Right forelimb (tissue), 1 donor: ENCODE measurements at regions not wholly inside any gene's neighbourhood (a gene's known extent, or its start where the extent isn't known, plus 50 kb on each side); places are given as distances from the start of the nearest gene placed in this dataset.
"Not testable (repeated sequence)": the region's sequence is repeated elsewhere in the genome, so short reads cannot be mapped to it uniquely, and the experiment has no call there.

Experiments used
- DNase-seq: peaks from one replicate; pipeline ENCODE4 v3.0.0-alpha.2; 2018

DNA sequence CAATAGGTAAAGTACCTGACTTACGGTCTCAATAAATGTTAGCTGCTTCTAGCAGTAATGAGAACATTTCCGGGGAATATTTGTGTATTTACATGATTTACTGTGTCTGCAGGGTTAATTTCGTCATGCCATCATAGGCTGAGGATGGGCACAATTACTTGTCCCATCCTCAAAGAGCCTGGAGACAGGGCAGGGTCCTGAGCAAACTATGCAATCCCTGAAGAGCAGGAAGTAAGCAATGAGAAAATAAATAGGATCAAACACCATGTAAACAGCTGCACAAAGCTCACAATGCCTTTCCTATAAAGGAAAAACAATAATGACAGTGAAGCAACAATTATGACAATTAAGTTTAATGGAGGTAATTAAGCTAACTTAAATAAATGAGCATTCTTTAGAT lies 114.6 kb upstream of the FOXQ1 start:
- DNase-seq = no peak

GRCh38 chr6:1191141-1191630 lies 120.7 kb upstream of the FOXQ1 start:
- DNase-seq = no peak

DNA sequence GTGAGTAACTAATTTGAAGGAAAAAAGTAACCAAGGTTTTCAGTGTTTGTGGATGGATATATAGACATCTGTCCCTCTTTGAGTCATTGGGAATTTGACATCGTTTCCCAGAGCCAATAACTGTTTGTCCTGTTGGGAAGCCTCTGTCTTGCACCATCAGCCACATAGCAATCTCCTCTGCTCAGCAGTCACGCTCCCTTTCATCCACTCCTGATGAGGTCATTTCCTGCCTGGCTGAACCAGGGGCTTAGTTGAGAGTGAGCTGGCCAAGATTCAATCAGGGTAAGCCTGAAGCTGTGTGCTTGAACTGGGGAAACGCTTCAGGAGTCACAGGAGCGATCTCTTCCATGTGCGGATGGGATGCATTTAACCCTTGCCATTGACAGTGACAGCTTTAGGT lies 121.5 kb upstream of the FOXQ1 start:
- DNase-seq = no peak

GRCh38 chr6:1188199-1188598 lies 123.7 kb upstream of the FOXQ1 start:
- DNase-seq = no peak

- no peak for DNase-seq
Observed at GRCh38 chr6:1187293-1188131, 124.4 kb upstream of the FOXQ1 start.

- DNase-seq = no peak
Observed at GRCh38 chr6:1184318-1184717, 127.6 kb upstream of the FOXQ1 start.

- no peak for DNase-seq
Observed at GRCh38 chr6:1182722-1183521, 129.0 kb upstream of the FOXQ1 start.

- DNase-seq = no peak
Observed at GRCh38 chr6:1181939-1182605, 129.8 kb upstream of the FOXQ1 start.

DNA sequence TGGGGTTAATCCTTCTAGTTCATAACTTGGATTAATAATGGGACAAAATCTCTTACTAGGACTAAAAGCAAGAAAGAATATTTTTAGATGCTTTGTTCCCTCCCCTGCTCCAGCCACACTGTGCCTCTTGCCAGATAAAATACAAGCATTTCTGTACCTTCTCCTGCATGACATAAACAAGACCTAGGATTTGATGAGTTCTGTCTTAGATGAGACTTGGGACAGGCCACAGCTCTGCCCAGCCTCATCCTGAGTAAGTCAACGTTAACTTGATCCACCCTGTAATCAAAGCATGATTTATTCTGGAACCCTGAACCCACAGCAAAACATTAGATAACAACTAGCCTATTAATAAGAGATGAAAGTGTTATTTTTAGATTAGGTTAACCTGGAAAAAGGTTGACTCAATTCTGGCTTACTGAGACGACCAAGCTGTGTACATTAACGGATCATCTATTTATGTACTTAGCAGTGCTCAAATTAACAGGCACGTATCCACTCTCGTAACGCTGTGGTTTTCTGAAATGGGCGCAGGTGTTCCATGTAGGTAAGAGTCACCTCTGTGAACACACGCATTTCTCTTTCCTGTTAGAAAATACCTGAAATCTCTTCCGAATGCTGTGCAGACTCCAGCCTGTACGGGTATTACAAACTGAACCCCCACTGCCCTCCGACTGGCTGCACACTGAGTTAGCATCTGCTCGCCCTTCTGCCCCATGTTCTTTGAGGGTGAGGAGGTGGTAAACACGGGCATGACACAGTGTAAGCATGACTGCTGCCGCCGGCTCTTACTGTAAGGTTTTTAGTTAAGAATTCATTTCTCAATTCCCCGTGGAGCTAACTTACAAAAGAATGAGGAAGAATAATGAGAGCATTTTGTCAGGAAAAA lies 132.1 kb upstream of the FOXQ1 start:
- DNase-seq = no peak

DNA sequence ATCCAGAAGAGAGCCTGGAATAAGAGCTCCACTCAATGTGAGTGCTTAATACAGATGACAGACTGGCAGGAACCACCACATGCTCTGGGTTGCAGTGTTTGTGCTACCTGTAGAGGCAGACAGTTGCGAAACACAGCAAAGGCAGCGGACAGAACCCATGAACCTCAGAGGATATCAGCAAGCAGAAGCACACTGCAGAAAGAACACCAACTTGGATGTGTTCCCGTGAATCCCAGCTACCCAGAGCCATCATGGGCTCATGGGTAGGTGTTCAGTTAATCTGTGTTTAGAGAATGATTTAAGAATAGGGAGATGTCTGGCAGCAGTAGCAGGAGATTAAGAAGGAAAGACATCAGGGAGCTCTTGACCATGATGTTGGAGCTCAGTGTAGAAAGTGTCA lies 133.3 kb upstream of the FOXQ1 start:
- DNase-seq = no peak

DNA sequence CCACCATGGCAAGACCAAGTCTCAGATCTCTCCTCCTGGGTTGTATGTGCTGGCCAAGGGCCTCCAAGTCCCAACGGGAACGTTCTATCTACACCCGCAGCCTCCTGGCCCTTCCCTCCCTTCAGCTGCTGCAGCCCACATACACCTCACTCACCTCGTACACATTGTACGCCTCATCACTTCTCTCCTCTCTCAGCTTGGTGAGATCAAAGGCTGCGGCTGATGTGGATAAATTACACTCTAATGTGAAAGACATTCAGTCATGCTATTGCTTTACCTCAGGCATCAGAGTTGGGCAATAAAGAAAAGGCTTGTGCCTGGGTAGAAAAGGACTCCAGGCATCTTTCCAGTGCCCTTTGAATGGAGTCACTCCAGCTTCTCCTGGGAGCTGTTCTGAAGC lies 135.3 kb upstream of the FOXQ1 start:
- DNase-seq = no peak

DNA sequence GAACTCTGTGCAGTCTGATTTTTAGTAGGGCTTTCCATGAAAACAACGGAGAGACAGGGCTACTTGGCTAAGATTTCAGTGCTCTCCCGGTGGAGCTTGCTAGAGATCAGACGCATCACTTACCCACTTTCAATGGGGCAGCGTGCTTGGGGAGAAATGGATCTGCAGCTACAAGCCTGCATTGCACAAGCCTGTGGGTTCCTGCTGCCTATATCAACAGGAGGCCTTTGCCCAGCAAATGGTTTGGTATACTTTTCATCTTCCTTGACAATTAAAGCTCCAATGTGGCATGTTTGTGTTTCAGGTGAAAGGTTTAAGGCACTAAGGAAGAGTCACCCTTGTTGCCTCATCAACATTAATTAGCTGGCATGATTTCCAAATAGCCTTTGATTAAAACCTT lies 136.0 kb upstream of the FOXQ1 start:
- DNase-seq = no peak

- DNase-seq = peak; percentile 47
Observed at GRCh38 chr6:1170794-1171193, 141.1 kb upstream of the FOXQ1 start.

DNA sequence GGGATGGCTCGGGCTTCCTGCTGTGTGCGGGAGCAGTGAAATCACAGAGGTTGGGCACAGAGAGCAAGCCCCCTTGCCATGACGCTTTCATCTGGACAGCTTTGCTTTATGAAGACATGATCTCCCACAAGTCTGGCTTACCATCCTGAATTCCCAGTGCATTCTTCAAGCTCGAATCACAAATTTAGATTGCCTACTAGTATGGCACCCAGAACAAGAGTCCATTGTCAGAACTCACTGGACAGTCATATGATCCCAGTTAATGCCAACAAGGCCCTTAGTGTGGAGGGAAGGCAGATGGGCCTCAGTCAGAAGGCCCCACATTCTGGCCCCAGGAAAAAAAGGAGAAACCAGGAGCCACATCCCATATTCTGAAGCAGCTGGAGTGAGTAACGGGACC lies 147.3 kb upstream of the FOXQ1 start:
- no peak for DNase-seq

- no peak for DNase-seq
Observed at GRCh38 chr6:1163501-1163900, 148.4 kb upstream of the FOXQ1 start.

GRCh38 chr6:1162367-1163275 lies 149.3 kb upstream of the FOXQ1 start:
- no peak for DNase-seq

- DNase-seq = not testable (repeated sequence)
Observed at GRCh38 chr6:1156411-1156810, 155.5 kb upstream of the FOXQ1 start.

DNA sequence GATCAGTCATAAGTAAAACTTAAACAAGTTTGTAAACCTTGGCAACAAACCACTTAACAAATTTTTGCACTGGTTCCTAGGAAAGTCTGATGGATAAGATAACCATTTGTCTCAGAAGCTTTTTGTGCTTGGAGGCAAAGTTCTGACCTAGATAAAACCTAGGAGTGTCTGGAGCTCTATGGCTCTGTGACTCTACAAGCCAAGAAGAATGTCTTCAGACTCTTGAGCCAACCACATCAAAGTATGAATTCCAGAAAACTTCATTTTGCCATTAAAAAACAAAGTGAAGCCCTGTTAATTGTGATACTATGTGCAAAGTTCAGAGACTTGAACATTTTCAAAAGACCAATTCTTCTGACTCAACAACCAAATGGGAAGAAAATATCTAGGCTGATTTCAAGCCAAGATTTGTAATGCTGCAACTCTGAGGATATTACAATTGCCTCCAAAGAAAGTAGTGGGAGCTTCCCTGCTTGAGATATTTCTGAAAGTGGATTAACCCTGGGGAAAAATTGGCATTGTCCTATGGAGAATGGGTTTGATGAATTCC lies 158.1 kb upstream of the FOXQ1 start:
- no peak for DNase-seq

- no peak for DNase-seq
Observed at GRCh38 chr6:1146500-1146899, 165.4 kb upstream of the FOXQ1 start.

- no peak for DNase-seq
Observed at GRCh38 chr6:1145768-1146218, 166.1 kb upstream of the FOXQ1 start.
